GM12891 (cell line): ENCODE measurements at regions not wholly inside any gene's neighbourhood (a gene's known extent, or its start where the extent isn't known, plus 50 kb on each side); places are given as distances from the start of the nearest gene placed in this dataset.

ENCODE experiments used
- POLR2A ChIP-seq: IDR thresholded peaks from 2 replicates; pipeline ENCODE4 v1.6.1; 2011; ENCODE audit warnings: low read depth, low read length, control low read depth
- TAF1 ChIP-seq: IDR thresholded peaks from 2 replicates; pipeline ENCODE4 v1.6.1; 2011; ENCODE audit warnings: low read depth, low read length, control low read depth

- no peak for TF ChIP-seq POLR2A
- TF ChIP-seq TAF1 = no peak
These were observed 146.5 kb upstream of the MGAT5 start for GRCh38 chr2:134107402-134107801.
